ENCODE measurements at regions not wholly inside any gene's neighbourhood (a gene's known extent, or its start where the extent isn't known, plus 50 kb on each side); places are given as distances from the start of the nearest gene placed in this dataset.

DNA sequence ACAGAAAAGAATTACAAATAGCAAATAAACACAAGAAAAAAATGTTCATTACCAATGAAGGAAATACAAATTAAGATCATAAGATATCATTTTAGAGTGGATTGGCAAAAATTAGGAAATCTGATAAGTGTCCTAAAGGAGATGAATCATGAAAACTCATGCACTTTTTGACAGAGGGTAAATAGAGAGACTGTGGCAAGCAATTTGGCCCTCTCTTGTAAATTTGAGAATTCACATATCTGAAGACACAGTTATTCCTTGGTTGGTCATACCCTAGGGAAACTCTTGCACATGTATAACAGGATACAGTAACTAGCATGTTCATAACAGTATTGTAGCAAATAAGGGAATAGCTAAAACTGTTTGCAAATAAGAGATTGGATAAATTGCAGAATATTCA, 246.0 kb upstream of the GADL1 start:
- DNase-seq, result no peak

DNA sequence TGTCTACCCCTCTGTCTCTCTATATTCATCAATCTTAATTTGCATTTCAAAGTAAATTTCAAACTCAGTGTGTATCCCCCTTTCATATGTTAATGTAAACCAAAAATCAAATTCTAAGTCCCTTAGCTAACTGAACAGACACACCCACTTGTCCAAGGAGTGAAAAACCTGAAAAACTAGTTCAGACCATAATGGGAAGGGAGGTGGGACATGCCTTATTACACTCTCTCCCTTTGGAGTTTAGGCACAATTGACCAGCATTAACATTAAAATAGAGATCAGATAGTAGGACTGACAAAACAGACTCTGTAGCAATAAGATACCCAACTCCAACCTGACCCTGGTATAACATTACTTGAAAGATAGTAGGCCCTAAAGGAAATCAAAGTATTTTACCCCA, 247.7 kb upstream of the GADL1 start:
- no peak for DNase-seq

DNA sequence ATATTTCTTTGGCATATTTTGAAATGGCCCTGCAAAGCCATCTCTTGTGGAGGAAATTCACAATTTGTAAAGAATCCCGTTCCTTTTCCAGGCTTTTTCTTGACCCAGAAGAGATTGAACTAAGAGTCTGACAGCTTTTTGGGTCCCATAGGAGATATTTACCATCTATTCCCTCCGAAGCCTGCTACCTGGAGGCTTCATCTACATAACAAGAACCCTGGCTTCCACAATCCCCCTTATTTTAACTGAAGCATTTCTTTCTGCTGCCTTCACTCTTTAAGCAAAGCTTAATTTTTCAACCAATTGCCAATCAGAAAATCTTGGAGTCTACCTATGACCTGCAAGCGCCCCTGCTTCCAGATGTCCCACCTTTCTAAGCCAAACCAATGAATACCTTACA, 248.1 kb upstream of the GADL1 start:
- DNase-seq, result no peak

DNA sequence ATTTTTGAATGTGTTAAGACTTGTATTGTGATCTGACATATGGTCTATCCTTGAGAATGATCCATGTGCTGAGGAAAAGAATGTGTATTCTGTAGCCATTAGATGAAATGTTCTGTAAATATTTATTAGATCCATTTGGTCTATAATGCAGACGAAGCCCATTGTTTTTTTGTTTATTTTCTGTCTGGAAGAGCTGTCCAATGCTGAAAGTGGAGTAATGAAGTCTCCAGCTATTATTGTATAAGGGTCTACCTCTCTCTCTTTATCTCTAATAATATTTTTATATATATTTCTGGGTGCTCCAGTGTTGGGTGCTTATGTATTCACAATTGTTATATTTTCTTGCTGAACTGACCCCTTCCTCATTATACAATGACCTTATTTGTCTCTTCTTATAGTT, 250.6 kb upstream of the GADL1 start:
- DNase-seq, result no peak

DNA sequence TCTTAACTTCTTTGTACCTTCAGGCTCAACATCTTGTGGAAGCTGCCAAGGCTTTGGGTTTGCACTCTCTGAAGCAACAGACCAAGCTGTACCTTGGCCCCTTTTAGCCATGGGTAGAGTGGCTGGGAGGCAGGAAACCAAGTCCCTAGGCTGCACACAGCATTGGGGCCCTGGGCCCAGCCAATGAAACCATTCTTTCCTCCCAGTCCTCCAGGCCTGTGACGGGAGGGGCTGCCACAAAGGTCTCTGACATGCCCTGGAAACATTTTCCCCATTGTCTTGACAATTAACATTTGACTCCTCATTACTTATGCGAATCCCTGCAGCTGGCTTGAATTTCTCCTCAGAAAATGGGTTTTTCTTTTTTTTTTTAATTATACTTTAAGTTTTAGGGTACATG, 253.1 kb upstream of the GADL1 start:
- no peak for DNase-seq

DNA sequence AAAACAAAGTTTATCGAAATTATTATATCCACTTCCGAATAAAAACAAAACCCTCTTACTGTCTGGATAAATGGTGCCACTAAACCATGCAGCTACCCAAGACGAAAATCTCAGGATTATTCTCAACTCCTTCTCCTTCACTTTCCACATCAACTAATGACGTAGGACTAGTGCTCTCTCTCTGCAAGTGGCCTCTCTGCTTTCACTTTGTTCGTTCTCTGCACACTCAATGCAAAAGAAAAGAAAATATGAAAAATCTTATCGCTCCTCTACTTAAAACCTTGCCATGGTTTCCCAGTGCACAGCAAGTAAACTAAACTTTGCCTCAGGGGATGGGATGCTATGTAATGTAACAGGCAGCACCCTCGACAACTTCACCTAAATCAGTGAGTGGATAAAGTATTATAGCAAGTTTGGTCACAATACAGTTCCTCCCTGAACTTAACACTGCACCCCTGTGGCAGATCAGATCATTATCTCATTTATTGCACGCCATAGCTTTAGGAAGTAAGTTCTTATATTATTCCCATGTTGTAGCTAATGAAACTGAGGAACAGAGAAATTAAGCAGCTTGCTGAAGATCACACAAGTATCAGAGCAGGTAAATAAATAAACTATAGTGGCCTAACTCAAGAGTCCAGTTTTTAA, 262.7 kb upstream of the GADL1 start:
- no peak for DNase-seq

DNA sequence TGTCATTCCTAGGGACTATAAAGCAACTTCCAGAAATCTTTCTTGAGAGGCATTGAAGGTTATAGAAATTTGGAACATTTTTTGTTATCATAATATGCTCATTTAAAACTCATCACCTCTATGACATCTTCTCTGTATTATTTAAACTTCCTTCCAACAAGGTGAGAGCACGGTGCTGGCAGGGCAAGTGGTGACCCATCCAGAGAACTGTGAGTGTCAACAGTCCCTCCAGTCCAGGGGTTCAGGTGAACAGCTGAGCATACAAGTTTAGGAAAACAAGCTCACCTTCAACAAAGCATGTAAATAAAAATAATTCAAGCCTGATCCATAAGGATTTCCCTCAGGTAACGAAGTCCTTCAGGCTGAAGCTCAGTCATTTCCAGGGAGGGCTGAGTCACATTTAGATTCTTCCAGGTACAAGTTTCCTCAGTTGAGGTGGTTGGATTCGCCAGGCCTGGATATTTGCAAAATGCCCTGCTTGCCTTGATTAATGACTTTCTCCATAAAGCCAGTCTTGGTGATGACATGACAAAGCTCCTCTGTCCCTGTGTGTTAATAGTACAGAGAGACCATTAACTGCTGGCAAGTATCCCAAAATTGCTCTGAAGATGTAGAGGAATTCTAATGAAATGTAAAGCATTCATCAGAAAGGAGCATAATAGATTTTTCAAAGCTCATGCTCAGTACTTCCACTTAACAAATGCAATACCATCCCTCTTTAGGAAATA, 263.6 kb upstream of the GADL1 start:
- no peak for DNase-seq

DNA sequence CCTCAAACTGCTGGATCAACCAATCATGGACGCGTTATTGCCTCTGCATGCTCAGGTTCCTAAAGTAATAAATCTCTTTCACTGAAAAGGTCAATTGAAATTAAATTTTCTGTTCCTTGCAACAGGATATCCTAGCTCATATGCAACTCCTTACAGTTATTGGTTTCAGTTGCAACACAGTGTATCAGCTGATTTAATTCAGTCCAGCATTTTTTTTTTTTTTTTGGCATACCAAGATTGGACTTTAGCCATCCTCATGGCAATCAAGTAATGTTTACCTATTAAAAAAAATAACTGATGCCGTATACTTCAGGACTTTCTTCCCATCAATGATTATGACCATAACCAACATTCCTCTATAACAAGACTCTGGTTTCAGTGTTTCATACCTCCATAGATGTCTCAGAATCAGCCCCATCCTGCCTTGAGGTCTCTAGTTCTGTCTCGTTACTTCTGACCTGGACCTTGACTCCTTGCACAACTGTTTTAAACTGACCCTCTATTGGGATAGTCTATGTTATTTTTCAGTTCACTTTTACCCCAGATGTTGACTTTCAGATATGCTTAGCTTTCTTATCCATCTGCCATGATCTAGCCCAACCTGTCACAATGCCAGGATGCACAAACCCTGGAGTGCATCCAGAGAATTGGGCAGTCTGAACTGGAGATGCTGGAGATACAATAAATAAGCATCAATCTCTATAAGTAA, 265.0 kb upstream of the GADL1 start:
- no peak for DNase-seq

DNA sequence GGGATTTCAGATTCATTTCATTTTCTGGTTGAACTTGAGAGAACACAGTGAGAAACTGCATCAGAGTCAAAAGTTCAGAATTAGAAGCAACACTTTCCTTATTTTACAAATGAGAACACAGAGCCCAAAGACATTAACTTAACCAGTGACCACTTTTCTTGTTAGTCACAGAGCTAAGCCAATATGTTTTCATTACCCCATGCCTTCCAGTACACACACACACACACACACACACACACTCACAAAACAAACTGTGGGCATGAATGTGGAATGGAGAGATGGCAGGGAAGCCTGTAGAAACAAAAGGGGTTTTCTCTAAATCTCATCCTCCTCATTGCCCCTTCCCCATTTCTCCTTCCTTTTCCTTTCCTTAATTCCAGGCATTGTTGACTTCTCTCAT, 267.4 kb upstream of the GADL1 start:
- no peak for DNase-seq

DNA sequence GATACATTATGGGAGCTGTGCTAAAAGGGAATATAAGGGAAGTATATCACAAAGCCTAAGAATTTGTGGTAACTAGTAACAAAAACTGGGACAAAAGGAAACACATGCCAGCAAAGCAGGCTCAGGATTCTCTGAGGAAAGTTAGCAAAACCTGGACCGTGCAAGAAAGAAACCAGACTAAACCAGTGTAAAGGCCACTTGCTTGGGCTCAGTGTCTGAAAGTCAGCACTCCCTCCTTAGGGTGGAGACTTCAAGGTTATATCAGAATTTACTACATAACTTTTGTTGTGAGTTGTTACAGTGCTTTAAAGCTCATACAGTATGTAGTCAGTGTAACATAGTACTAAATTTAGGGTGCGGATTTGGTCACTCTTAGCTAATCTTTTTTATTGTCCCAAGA, 269.9 kb upstream of the GADL1 start:
- no peak for DNase-seq

DNA sequence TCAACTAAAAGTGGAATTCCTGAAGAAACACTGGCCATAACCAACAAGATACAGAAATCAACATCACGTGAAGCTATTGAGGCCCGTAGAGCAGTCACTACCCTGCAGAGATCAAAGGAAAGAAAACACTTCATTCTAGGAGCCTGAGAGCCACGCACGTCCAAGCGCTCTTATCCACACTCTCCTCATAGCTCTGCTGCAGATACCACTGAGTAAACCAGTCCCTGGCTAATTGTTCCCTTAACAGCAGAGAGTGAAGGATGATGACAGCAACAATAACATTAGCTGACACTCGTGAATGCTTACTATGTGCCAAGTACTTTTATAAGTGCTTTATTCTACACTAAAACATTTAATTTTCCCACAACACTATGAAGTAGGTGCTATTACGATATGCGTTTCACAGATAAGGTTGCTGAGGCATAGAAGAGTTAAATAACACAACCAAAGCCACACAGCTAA, 271.0 kb upstream of the GADL1 start:
- no peak for DNase-seq

DNA sequence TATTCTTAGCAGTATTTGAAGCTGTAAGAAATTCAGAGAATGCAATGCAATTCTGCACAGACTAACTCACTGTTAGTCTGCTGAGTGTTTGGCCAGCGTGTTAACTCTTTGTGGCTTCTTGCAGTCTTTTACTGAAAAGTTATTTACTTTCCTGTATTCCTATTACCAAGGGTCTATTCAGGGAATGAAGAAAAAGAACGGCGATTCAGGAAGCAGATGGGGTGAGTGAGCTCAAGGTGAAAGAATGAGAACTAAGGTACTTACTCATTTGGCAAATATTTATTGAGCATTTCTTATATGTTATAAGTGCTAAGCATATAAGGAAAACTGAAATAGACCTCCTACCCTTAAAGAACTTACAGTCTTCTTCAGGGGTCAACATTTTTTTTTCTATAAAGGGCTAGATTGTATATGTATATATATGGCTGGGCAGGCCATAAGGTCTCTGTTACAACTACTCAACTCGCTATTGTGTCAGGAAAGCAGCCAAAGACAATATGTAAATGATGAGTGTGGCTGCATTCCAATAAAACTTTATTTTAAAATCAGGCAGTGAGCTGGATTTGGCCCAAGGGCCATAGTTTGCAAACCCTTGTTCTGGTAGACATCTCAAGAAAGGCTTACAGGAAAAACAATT, 271.9 kb upstream of the GADL1 start:
- no peak for DNase-seq

DNA sequence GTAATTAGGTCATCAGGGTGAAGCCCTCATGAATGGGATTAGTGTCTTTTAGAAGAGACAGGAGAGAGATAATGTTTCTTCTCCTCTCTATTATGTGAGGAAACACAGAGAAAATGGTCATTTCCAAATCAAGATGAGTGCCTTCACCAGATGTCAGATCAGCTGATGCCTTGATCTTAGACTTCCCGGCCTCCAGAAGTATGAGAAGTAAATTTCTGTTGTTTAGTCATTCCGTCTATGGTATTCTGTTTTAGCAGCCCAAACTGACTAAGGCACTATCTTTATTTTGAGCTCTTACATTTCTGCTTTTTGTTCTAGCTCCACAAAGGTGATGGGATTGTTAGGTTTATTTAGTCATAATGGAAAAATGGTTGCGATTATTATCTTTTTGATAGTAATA, 273.2 kb upstream of the GADL1 start:
- no peak for DNase-seq

DNA sequence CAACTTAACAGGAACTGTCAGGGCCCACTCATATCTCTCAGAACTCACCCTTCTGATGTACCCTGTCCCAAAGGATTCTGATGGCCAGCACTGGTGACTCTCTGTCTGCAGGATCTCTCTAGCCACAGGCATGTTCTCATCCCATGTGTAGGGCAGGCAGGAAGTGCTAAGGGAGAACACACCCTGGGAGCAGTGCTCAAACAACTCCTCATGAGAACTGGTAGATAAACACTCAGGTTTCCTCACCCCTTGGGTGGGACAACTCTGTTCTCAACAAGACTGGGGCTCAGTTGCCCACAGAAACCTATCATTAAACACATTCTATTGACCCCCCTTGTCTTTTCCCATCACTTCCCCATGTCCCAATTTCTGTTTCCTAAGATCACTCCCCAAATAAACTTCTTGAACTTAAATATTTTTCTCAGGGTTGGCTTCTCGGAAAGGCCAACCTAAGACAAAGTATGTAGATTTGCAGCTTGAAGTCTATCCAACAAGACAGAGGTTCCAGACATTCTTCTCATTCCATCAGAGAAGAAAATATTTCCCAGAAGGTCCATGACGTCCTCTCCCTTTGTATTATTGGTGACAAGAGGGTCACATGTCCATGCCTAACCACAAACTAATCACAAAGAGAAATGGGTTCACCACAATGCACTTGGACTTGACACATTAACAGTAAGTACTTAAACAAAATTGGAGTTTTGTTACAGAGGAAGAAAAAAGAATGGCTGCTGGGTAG, 276.6 kb upstream of the GADL1 start:
- no peak for DNase-seq

DNA sequence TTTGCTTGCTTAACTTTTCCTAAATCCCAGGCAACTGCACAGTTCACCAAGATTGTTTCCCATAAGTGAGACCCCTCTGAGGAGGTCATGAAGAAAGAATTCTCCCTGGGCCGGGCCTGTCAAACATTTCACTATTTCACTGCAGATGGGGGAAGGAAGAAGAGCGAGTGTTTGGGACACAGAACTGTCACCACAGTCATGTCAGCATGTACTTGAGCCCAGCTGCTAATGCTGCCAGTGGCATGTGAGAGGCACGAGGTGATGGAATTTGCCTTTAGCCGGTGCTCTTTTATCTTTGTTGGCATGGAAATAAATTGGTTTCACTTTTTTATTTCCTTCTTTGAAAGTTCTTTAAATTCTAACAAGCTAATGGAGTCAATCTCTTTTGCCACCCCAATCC, 277.9 kb upstream of the GADL1 start:
- no peak for DNase-seq

DNA sequence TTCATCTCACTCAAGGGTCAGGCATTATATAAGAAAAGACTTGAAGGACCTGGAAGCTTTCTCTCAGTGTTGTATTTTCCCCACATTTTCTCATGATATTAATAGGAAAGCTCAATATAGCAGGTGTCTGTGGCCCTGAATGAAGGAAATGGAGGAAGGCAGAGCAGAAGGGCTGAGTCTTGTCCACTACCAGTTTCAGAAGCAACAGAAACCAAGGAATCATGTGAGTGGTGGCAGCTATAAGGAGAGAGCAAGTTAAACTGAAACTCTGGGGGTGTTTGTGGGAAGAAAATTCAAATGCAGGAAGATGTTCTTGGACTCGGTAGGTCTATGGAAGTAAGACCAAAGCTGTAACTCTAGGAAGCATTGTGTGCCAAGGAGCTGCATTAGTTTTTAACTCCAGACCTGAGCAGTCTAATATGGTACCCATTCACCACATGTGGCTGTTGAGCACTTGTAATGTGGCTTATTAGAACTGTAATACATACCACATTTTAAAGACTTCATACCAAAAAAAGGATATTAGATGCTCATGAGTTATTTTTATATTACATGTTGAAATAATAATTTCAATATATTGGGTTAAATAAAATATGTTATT, 278.8 kb upstream of the GADL1 start:
- DNase-seq, result no peak

DNA sequence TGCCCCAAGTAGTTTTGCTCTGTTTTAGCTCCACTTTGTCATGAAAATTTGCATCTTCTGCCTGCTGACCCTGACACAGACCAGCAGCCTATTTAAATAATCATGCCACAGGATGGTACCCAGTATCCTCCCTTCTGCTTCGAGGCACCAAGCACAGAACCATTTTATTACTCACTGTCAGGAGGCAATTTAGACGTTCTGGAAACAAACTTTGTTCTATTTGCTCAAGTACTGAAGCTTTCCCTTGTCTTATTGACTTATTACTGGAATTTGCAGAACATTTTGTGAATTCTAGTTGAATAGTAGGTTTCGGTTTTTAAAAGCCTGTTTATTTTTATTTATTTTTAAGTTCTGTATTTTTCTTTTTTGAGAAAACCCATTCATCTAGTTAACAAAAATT, 279.6 kb upstream of the GADL1 start:
- no peak for DNase-seq

DNA sequence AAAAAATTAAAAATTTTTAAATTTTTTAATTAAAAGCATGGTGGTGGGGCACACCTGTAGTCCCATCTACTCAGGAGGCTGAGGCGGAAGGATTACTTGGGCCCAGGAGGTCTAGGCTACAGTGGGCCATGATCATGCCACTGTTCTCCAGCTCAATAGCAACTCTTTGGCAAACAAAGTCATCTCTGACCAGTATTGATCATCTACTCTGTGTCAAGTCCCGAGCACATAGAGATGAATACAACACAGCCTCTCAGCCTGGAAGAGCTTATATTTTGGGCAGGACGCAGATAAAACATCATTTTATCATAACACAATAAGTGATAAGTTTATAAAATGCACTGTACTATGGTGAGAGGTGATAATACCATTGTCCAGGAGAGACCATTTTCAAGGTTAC, 281.6 kb upstream of the GADL1 start:
- no peak for DNase-seq

DNA sequence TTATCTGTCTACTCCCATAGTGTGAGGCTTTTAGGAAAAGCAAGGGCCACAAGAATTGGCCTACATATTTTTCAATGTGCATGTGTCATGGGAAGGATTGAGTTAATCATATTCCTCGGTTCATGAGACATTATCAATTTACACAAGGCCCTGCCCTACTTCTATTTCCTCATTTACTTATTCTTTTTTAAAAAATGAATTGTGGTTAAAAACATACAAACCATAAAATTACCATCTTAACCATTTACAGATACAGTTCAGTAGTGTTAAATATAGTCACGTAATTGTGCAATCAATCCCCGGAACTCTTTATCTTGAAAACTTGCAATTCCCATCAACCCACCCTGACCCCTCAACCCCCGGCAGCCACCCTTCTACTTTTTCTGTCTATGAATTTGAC, 284.0 kb upstream of the GADL1 start:
- no peak for DNase-seq

DNA sequence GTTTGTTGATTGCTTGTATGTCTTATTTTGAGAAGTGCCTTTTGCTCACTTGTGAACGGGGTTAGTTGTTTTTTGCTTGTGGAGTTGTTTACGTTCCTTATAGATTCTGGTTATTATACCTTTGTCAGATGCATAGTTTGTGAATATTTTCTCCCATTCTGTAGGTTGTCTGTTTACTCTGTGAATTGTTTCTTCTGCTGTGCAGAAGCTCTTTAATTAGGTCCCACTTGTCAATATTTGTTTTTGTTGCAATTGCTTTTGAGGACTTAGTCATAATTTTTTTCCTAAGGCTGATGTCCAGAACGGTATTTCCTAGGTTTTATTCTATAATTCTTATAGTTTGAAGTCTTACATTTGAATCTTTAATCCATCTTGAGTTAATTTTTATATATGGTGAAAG, 285.3 kb upstream of the GADL1 start:
- DNase-seq, result no peak

DNA sequence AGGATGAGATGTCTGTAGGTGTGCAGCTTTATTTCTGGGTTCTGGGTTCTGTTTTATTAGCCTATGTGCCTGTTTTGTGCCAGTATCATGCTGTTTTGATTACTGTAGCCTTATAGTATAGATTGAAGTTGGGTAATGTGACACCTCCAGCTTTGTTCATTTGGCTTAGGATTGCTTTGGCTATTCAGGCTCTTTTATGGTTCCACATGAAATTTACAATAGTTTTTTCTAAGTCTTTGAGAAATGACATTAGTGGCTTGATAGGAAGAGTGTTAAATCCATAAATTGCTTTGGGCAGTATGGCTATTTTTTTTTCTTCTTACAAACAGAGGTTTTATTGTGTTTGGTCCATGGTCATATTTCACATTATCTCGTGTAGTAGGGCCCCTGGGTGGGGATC, 285.8 kb upstream of the GADL1 start:
- no peak for DNase-seq
